ENCODE measurements at regions not wholly inside any gene's neighbourhood (a gene's known extent, or its start where the extent isn't known, plus 50 kb on each side); places are given as distances from the start of the nearest gene placed in this dataset.

- TF ChIP-seq CTCF (IDR thresholded peaks at IDR 0.05) = no peak
- TF ChIP-seq POLR2A (IDR thresholded peaks at IDR 0.05) = no peak
Observed at GRCh38 chr14:56063131-56063530, 55.1 kb upstream of the PELI2 start.

All from thyroid gland (tissue), 4 donors.